Transverse colon (tissue), 4 donors: ENCODE measurements at regions not wholly inside any gene's neighbourhood (a gene's known extent, or its start where the extent isn't known, plus 50 kb on each side); places are given as distances from the start of the nearest gene placed in this dataset.
"Not testable (repeated sequence)": the region's sequence is repeated elsewhere in the genome, so short reads cannot be mapped to it uniquely, and the experiment has no call there.

Experiments
- DNase-seq: peaks from one replicate; pipeline ENCODE4 v3.0.0-alpha.2; 2019
- H3K27ac ChIP-seq, 4 donors: fragments of 200-600 bp; sonication (generic); 2 replicates each; pipeline ENCODE4 v1.5.1; 2016 to 2018; ENCODE audit warnings: inconsistent platforms in 4 of 4
- H3K27me3 ChIP-seq: fragments of 200-600 bp; sonication (generic); 2 replicates; pipeline ENCODE4 v1.5.1; 2017; ENCODE audit warnings: inconsistent platforms
- H3K36me3 ChIP-seq, 4 donors: fragments of 200-600 bp; sonication (generic); 2 replicates each; pipeline ENCODE4 v1.5.1; 2017 to 2019; ENCODE audit warnings: inconsistent platforms in 4 of 4
- H3K4me1 ChIP-seq, 4 donors: fragments of 200-600 bp; sonication (generic); 2 replicates each; pipeline ENCODE4 v1.5.1; 2017 to 2020; ENCODE audit warnings: inconsistent platforms in 4 of 4
- H3K4me3 ChIP-seq, 4 donors: fragments of 200-600 bp; sonication (generic); 1 replicate in 1 of 4; 2 replicates in 3 of 4; pipeline versions ENCODE4 v1.5.1 to v1.6.1; 2017 to 2019; ENCODE audit warnings: inconsistent platforms in 4 of 4
- H3K9me3 ChIP-seq, 2 donors: fragments of 200-600 bp; sonication (generic); 2 replicates each; pipeline ENCODE4 v1.5.1; 2017 to 2019; ENCODE audit warnings: inconsistent platforms in 2 of 2
- WGBS, 2 donors: methylation state at CpG; one replicate each; pipeline ENCODE4 v1.1.5; 2018; ENCODE audit warnings: low coverage in 1 of 2; 5-methylcytosine and 5-hydroxymethylcytosine counted together
- in situ Hi-C, 4 donors: fragments of 200-750 bp; cut with MboI; loops; one replicate each; pipeline versions ENCODE4 v1.15.0 to v1.15.1; 2017; ENCODE audit warnings: low sequenced_read_pairs in 3 of 4, low pct_ligation_motif_present in 1 of 4, low pct_unique_long_range_greater_than_20kb in 1 of 4
- intact Hi-C: fragments of 100-400 bp; cut with DNase I; formaldehyde crosslinking; loops from one replicate; pipeline ENCODE4 v1.15.1; 2023; ENCODE audit warnings: low total_unique reads

- DNase-seq, H3K4me3 ChIP-seq, H3K27me3 ChIP-seq, in situ Hi-C loops, intact Hi-C loops, H3K27ac ChIP-seq, H3K36me3 ChIP-seq, H3K4me1 ChIP-seq, H3K9me3 ChIP-seq: not testable (repeated sequence)
- 95 to 100% methylated on average over 4 of the region's 4 CpGs for WGBS, 2 donors
Measured at GRCh38 chr5:34160904-34161303, 117.9 kb upstream of the C1QTNF3 start.

- H3K27ac ChIP-seq, H3K9me3 ChIP-seq, H3K4me3 ChIP-seq, H3K27me3 ChIP-seq, in situ Hi-C loops, H3K36me3 ChIP-seq, intact Hi-C loops, H3K4me1 ChIP-seq, DNase-seq: not testable (repeated sequence)
Measured at GRCh38 chr5:34171398-34171797, 128.4 kb upstream of the C1QTNF3 start.

GRCh38 chr5:34179453-34180190, 136.6 kb upstream of the C1QTNF3 start:
- 93 to 94% methylated on average over 10 of the region's 10 CpGs for WGBS, 2 donors
- H3K4me3 ChIP-seq, intact Hi-C loops, DNase-seq, H3K9me3 ChIP-seq, in situ Hi-C loops, H3K4me1 ChIP-seq, H3K27ac ChIP-seq, H3K36me3 ChIP-seq, H3K27me3 ChIP-seq: not testable (repeated sequence)

- H3K27me3 ChIP-seq, H3K36me3 ChIP-seq, H3K27ac ChIP-seq, in situ Hi-C loops, intact Hi-C loops, DNase-seq, H3K4me3 ChIP-seq, H3K9me3 ChIP-seq, H3K4me1 ChIP-seq: not testable (repeated sequence)
- WGBS, 2 donors: 95 to 96% methylated on average over 10 of the region's 10 CpGs
Measured at GRCh38 chr5:34180225-34180624, 137.2 kb upstream of the C1QTNF3 start.

- in situ Hi-C loops, H3K9me3 ChIP-seq, H3K27me3 ChIP-seq, intact Hi-C loops, H3K4me1 ChIP-seq, H3K27ac ChIP-seq, H3K4me3 ChIP-seq, DNase-seq, H3K36me3 ChIP-seq: not testable (repeated sequence)
- WGBS, 2 donors: 94 to 95% methylated on average over 6 to 12 of the region's 14 CpGs
Measured at GRCh38 chr5:34180940-34181614, 138.1 kb upstream of the C1QTNF3 start.

- H3K36me3 ChIP-seq, H3K27me3 ChIP-seq, H3K4me1 ChIP-seq, in situ Hi-C loops, intact Hi-C loops, H3K9me3 ChIP-seq, H3K4me3 ChIP-seq, DNase-seq, H3K27ac ChIP-seq: not testable (repeated sequence)
- 95% methylated on average over 5 to 6 of the region's 6 CpGs for WGBS, 2 donors
Measured at GRCh38 chr5:34185005-34185404, 142.0 kb upstream of the C1QTNF3 start.

GRCh38 chr5:34185572-34185971, 142.6 kb upstream of the C1QTNF3 start:
- 85 to 95% methylated on average over 2 of the region's 2 CpGs for WGBS, 2 donors
- H3K4me3 ChIP-seq, H3K9me3 ChIP-seq, H3K27ac ChIP-seq, intact Hi-C loops, DNase-seq, H3K27me3 ChIP-seq, in situ Hi-C loops, H3K36me3 ChIP-seq, H3K4me1 ChIP-seq: not testable (repeated sequence)

GRCh38 chr5:34186108-34186507, 143.1 kb upstream of the C1QTNF3 start:
- in situ Hi-C loops, H3K9me3 ChIP-seq: not testable (repeated sequence)
- WGBS, 2 donors: 95 to 100% methylated on average over 2 of the region's 2 CpGs

GRCh38 chr5:34186865-34187264, 143.9 kb upstream of the C1QTNF3 start:
- WGBS, 2 donors: 81 to 85% methylated on average over 2 of the region's 2 CpGs
- H3K4me3 ChIP-seq, in situ Hi-C loops, H3K36me3 ChIP-seq, H3K4me1 ChIP-seq, H3K27me3 ChIP-seq, intact Hi-C loops, DNase-seq, H3K27ac ChIP-seq, H3K9me3 ChIP-seq: not testable (repeated sequence)

More at GRCh38 chr5:34186108-34186507, 143.1 kb upstream of the C1QTNF3 start:
- H3K4me1 ChIP-seq, intact Hi-C loops, H3K4me3 ChIP-seq, H3K36me3 ChIP-seq, H3K27ac ChIP-seq, H3K27me3 ChIP-seq, DNase-seq: not testable (repeated sequence)

- H3K9me3 ChIP-seq, H3K4me3 ChIP-seq, in situ Hi-C loops, DNase-seq, H3K27me3 ChIP-seq, H3K36me3 ChIP-seq, H3K27ac ChIP-seq, intact Hi-C loops, H3K4me1 ChIP-seq: not testable (repeated sequence)
- 91 to 100% methylated on average over 4 of the region's 4 CpGs for WGBS, 2 donors
Measured at GRCh38 chr5:34187441-34187840, 144.4 kb upstream of the C1QTNF3 start.
